NCI-H2227 treated with DMSO at 0.1 percent for 48 hours (cell line): ENCODE measurements at regions not wholly inside any gene's neighbourhood (a gene's known extent, or its start where the extent isn't known, plus 50 kb on each side); places are given as distances from the start of the nearest gene placed in this dataset.
"Not testable (repeated sequence)": the region's sequence is repeated elsewhere in the genome, so short reads cannot be mapped to it uniquely, and the experiment has no call there.

Source experiments
- DNase-seq: peaks from one replicate; lab custom pipeline; 2025; lab: John Stamatoyannopoulos, UW

DNA sequence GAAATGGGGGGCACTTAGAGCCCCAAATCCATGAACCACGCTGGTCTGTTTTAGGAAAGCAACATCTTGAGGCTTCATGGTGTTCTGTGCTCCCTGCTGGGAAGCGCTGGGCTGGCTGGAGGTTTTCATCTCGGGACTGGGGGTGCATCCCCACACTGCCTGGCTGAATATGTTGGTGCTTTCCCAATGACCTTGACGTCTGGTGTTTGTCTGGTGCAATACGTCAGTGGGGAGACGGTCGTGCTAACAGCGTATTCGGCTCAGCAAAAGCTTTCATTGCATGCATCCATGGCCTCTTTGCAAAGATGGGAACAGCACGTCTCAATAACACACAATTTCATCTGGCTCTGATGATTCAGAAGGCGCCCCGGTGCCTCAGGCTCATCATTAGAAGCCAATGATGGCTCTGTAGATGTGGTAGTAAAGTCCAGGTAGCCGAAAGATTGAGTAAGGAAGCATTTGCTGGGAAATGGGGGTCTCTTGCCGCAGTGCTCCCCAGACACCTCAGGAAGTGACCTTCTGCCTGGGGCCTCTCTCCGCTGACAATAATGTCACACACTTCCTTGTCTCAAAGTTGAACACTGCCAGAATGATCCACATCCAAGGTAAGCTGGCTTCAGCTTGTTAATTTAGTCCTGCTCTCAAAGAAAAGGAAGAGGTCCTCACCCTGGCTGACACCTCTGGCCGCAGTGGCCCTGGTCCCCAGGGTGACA is 97.7 kb downstream of the ING1 start:
- DNase-seq: no peak

DNA sequence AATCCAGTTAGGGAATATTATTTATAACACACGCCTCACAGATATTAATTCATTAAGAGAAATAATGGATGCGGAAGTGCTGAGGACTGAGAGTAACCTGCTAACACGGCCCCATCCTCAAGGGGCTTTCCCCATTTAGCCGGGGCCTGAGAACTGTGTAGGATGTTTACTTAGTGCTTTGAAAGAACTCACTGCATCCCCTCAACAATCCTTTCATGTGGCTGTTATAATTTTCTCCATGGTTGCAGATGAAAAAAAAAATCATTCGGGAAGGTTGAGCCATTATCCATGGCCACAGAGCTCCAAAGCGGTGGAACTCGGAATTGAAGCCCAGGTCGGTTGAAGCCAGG is 98.2 kb downstream of the ING1 start:
- no peak for DNase-seq

DNA sequence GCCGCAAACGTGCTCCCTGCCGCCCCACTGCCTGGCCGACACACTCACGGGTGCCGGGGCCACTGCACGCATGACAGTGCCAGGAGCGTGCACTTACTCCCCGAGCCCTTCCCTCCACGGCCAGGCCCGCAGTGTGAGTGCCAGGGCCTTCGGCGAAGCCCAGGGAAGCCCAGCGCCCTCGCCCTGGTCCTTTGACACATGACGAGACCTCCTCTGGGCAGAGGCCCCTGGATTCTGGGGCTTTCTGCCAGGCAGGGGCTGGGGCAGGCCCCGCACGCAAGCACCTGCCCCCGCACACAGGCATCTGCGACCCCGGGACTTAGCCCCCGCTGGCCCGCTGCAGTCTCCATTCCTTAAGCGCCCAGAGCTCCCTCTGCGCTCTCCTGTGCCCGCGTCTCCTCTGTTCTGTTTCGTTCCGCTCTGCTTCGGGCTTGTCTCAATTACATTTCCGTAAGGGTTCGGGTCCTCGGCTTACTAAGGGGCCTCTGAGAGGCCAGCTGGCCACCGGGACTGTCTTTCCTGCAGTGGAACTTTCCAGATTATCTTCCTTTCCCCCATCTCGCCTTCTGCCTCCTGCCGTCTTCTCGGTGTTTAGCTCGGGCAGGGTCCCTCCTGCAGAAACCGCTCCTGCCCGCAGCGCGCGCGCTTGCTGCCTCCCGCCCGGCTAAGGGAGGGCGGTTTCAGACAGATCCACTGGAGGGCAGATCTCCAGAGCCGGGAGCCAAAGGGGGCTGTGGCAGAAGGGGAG is 98.8 kb downstream of the ING1 start:
- no peak for DNase-seq

DNA sequence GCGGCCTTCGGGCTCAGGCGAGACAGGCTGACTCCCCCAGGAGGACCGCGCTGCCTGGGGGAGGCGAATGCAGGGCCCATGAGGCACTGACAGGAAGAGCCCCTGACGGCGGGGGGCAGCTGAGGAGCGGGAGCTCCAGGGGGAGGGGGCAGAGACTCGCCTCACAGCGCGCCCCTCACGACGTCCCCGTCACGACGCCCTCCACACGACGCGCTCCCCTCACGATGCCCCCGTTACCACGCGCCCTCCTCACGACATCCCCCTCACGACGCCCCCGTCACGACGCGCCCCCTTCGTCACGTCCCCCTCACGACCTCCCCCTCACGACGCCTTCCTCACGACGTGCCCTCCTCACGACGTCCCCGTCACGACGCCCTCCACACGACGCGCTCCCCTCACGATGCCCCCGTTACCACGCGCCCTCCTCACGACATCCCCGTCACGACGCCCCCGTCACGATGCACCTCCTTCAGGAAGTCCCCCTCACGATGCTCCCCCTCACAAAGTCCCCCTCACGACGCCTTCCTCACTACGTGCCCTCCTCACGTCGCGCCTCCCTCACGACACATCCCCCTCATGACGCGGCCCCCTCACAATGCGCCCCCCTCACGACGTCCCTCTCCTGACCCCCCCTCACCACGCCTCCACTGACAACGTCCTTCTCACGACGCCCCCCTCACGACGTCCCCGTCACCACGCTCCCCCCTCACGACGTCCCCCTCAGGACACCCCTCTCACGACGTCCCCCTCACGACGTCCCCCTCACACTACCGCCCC is 99.6 kb downstream of the ING1 start:
- DNase-seq: no peak

DNA sequence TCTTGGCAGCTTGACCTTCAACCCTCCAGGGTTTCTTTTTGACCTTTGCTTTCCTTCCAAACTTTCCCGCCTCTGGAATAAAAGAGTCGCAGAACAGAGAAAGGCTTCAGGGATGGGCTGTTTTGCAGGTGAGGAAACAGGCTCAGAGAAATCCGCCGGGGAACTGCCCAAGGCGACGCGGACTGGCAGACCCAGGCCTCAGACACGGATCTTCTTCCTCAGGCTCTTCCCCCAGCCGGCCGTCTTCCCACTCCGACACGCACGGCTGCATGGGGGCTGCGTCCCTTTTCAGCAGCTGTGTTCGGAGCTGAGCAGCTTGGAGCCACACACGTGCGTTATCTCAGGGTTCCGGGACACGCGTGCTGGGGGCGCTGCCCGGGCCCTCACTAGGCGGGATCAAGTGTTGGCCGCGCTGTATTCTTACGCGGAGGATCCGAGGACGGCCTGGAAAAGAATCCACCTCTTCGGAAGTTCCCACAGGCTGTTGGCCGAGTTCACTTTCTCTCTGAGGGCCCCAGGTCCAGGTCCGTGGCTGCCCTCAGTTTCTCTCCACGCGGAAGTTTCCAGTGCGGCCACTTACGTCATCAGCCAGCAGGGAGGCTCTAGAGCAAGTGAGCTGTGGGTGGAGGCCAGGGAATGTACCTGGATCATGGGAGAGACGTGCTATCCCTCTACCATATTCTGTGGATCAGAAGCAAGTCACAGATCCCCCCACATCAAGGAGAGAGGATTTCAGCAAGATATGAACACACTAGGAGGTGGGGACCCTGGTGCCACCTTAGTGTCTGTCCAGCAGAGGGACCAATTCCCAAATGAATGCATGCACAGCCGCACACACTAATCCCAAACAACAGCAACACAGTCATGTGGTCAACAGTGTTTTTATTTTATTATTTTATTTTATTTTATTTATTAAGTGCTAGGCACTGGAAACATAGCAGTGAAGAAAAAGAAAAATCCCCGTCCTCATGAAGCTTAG is 100.4 kb downstream of the ING1 start:
- DNase-seq: no peak

DNA sequence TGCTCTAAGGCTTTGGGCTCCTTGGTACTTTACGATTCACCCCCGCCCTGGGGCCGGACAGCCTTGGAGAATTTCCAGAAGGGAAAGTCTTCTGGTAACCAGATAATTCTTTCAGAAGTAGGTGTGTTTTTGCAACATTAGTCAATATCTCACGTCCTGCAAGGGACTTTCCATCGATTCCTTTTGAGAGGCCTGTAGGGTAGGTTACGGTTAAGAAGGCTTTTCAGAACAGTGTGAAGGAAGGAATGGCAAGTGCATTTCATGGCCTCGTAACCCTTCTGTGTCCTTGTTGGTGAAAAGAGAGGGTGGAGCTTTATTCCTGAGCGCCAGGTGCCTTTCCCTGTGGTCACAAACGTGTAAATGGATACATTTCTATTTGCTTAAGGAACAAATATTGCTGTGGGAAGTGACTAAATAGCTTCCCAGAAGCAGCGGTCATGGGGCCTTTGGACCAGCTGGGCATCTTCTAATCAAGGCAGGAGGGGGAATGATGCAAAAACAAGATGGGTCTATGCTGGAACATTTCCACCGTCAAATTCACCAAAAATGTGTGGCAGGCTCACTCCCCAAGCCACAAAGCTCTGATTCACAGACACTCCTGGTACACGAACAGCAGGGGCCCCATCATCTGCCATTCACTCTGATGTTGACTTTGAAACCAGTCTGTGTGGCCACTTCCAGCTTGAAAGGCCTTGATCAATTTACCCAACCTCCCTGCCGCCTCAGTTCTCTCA is 99.2 kb downstream of the ANKRD10 start:
- no peak for DNase-seq

DNA sequence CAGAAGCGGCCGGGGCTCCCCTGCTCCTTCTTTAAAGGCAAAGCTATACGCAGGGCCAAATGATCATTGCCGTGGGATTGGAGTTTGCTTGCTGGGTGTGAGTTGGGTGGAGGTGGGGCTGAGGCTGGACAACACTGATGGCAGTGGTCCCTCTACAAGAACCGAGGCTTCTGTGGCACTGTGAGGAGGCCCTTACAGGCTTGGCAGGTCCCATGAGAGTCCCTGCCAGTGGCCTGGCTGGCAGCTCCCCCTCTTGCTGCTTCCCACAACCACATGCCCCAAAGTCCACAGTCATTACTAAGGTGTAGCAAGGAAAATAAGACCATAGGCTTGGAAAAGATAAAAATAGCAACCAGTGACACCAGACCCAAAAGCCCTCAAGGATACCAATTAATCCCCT is 98.4 kb downstream of the ANKRD10 start:
- DNase-seq: no peak

DNA sequence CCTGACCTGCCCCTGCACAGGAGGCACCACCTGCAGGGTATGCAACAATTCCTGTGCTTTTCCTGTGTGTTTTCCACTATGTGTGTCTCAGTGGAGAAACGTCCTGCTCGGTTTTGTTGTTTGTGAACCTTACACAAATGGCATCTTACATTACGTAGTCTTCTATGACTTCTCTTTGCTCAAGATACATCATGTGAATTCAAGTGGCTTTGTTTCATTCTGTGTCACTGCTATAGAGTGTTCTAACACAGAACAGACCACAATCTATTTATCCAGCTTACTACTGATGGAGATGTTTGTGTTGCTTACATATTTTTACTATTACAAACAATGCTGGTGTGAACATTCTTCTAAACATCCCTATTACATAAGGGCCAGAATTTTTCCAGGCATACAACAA is 97.7 kb downstream of the ANKRD10 start:
- DNase-seq: no peak

DNA sequence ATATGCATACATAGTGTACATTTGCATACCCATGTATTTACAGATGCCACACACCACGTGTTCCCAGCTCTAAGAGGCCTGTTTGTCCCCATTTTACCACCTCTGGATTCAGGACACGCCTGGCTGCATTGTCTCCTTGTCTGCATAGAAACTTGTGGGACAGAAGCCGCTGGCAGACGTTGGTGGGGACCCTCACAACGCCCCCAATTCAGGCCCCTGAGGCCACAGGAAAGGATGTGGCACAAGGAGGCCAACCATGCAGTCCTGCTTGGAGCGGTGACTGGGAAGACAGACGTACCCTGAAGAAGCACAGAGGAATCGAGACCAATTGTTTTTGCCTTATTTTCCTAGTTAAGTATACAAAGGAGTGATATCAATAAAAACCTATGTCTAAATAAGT is 96.1 kb downstream of the ANKRD10 start:
- DNase-seq: no peak

DNA sequence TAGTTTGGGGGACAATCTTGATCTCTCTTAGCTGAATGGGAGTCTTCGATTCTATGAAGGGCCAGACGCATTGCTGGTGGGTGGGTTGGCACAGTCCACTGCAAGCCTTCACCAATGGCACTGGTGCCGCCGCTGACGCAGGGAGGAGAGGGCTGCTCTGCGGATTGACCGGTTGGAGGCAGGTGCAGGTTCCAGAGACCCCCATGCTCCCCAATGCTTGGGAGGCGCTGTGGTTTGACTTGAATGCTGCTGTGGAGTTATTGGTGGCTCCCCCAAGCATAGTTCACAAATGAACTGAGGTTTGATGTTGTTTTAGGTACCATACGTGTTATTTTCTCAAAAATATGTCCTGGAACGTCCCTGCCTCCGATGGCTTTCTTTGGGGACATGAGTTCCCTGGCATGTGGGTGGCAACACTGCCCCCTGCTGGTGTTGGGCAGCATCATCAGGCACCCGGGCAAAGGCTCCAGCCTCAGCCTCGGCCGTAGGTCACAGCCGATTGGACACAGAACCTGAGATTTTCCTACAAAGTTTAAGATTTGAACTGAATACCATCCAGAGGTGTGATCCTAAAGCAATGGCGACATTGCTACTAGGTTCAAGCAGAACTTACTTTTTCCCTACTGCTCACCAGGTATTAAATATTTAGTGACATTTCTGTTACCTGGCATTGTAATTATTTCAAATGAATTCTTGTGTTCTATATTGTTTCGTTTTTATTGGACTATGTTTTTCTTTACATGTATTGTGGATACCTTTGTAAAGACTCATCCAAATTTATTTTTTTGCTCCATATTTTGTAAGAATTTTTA is 95.5 kb downstream of the ANKRD10 start:
- DNase-seq: no peak

DNA sequence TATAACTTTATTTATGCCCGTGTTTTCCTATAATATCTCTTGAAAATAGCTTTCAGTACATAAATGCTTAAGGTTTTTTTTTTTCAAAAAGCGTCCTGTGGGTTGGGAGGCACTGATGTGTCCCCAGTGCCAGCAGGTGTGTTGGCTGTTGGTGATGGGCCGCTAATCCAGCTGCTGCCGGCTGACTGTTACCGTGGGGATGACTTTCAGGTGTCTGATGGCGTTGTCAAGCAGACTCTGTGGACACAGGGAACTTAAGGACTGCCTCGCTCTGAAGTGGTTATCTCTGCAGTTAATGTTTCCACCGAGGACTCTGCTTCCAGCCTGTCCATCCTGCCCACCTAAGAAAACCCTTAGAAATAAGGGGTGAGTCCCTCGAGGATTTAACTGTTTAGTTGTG is 94.5 kb downstream of the ANKRD10 start:
- peak; percentile 0 for DNase-seq

DNA sequence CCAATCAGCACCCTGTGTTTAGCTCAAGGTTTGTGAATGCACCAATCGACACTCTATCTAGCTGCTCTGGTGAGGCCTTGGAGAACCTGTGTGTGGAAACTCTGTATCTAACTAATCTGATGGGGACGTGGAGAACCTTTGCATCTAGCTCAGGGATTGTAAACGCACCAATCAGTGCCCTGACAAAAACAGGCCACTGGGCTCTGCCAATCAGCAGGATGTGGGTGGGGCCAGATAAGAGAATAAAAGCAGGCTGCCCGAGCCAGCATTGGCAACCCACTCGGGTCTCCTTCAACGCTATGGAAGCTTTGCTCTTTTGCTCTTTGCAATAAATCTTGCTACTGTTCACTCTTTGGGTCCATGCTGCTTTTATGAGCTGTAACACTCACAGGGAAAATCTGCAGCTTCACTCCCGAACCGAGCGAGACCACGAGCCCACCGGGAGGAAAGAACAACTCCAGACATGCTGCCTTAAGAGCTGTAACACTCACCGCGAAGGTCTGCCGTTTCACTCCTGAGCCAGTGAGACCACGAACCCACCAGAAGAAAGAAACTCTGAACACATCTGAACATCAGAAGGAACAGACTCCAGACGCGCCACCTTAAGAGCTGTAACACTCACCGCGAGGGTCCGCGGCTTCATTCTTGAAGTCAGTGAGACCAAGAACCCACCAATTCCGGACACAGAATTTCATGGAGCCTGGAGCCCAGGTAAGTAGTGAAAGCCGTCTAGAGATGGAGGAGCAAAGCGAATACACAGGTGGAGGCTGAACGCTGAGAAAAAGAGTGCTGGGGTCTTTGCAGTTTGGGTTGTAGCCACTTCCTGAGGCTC is 92.8 kb downstream of the ANKRD10 start:
- DNase-seq: not testable (repeated sequence)

DNA sequence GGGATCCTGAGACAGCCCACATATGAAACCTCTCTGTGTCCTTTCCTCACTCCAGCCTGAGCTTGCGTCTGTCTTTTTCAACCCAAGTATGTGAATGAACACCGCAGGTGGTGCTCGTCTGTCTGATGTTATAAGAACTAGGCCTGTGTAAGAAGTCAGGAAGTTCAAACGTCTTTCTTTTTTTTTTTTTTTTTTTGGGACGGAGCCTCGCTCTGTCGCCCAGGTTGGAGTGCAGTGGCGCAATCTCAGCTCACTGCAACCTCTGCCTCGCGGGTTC is 92.3 kb downstream of the ANKRD10 start:
- no peak for DNase-seq

DNA sequence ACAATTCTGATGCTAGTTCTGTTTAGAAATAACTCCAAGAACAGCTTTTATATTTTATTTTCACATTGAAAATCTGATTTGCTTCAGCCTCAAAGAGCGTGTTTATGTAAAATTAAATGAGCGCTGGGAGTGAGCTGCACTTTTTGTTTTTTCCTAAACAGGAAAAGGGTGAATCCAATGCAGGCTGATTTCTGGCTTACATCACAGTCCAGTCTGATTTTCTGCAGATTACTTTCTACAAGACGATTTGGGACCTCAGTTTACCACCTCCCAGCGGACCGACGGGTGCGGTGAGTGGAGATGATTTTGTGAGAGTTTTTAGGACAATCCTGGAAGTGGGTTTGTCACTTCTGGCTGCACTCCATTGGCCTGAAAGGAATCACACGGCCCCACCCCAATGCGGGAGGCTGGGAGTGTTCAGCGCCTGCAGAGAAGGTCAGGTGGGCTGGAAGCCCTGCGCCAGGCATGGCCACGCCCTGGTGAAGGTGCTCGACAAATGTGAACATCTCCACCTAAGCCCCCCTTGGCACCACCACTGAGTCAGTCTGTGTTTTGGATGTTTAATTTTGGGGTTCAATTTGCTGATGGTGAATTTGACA is 90.1 kb downstream of the ANKRD10 start:
- DNase-seq: no peak

DNA sequence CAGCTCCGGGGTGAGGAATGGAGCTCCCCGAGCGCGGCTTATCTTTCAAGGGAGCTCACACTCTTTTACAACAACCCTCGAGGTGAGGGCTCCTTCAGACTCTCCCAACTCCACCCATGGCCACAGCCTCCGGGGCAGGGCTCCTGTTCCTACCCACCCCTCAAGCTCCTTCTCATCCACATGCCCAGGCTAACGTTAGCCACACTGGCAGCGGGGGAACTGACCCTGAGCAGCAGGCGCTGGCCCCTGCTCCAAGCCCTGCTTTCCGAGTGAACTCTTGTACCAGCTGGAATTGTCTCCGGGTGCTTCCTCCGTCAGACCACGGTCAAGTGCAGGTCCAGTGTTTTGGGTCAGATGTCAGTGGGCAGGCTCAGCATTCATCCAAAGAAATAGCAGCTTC is 89.4 kb downstream of the ANKRD10 start:
- no peak for DNase-seq

DNA sequence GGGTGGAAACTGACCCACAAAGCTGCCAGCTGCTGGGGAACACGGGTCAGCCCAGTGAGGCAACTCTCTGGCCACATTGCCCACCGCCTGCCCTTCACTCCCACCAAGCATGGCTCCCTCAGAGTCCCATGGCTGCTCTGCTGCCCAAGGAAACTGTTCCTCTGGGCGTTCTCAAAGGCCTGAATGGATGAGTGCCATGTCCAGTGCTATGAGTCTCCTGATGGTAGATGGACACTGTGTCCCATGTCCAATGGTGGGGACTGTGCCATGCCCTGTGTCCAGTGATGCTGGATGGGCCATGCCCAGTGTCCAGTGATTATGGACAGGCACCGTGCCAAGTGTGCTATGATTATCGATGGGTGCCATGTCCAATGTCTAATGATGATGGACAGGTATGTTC is 88.8 kb downstream of the ANKRD10 start:
- DNase-seq: no peak

DNA sequence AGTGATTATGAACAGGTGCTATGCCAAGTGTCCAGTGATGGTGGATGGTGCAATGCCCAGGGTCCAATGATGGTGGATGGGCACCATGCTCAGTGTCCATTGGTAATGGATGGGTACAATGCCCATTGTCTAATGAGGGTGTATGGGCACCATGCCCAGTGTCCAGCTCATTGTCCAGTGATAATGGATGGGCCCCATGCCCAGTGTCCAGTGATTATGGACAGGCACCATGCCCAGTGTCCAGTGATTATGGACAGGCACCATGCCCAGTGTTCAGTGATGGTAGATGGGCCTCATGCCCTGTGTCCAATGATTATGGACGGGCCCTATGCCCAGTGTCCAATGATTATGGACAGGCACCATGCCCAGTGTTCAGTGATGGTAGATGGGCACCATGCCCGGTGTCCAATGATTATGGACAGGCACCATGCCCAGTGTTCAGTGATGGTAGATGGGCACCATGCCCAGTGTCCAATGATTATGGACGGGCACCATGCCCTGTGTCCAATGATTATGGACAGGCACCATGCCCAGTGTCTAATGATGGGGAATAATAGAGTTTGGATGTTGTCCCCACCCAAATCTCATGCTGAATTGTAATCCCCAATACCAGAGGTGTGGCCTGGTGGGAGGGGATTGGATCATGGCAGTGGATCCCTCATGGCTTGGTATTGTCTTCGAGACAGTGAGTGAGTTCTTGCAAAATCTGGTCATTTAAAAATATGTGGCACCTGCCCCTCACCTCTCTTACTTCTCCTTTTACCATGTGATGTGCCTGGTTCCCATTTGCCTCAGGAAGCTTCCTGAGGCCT is 87.8 kb downstream of the ANKRD10 start:
- DNase-seq: no peak
